ENCODE measurements at regions not wholly inside any gene's neighbourhood (a gene's known extent, or its start where the extent isn't known, plus 50 kb on each side); places are given as distances from the start of the nearest gene placed in this dataset.
"Not testable (repeated sequence)": the region's sequence is repeated elsewhere in the genome, so short reads cannot be mapped to it uniquely, and the experiment has no call there.

- H3K9ac ChIP-seq (ENCODE audit: low read length); H3K4me3 ChIP-seq (ENCODE audit: low read length); H3K27ac ChIP-seq (ENCODE audit: low read depth, low read length); H3K27me3 ChIP-seq (ENCODE audit: control insufficient read depth, insufficient read depth, low read length); H3K36me3 ChIP-seq (ENCODE audit: control insufficient read depth, insufficient read depth, low read length); H3K4me1 ChIP-seq (ENCODE audit: control insufficient read depth, insufficient read depth, low read length): not testable (repeated sequence)
Measured at GRCh38 chr22:23497889-23498288, 82.2 kb downstream of the IGLL1 start.

- H3K4me1 ChIP-seq (ENCODE audit: control insufficient read depth, insufficient read depth, low read length), result no peaks in the 10 kb centered on the region
- no peaks in the 10 kb centered on the region for H3K27me3 ChIP-seq (ENCODE audit: control insufficient read depth, insufficient read depth, low read length)
- no peak overlapping the region for H3K4me3 ChIP-seq (ENCODE audit: low read length)
- H3K9ac ChIP-seq (ENCODE audit: low read length), result no peak overlapping the region
- no peak overlapping the region for H3K27ac ChIP-seq (ENCODE audit: low read depth, low read length)
- no peaks in the 10 kb centered on the region for H3K36me3 ChIP-seq (ENCODE audit: control insufficient read depth, insufficient read depth, low read length)
Measured at GRCh38 chr22:23497016-23497885, 82.8 kb downstream of the IGLL1 start.

- no peaks in the 10 kb centered on the region for H3K36me3 ChIP-seq (ENCODE audit: control insufficient read depth, insufficient read depth, low read length)
- H3K27ac ChIP-seq (ENCODE audit: low read depth, low read length), result no peak overlapping the region
- H3K9ac ChIP-seq (ENCODE audit: low read length), result no peak overlapping the region
- H3K27me3 ChIP-seq (ENCODE audit: control insufficient read depth, insufficient read depth, low read length), result no peaks in the 10 kb centered on the region
- no peak overlapping the region for H3K4me3 ChIP-seq (ENCODE audit: low read length)
- no peaks in the 10 kb centered on the region for H3K4me1 ChIP-seq (ENCODE audit: control insufficient read depth, insufficient read depth, low read length)
Measured at GRCh38 chr22:23496445-23496833, 83.7 kb downstream of the IGLL1 start.

GRCh38 chr22:23495614-23496444 lies 84.3 kb downstream of the IGLL1 start:
- H3K36me3 ChIP-seq (ENCODE audit: control insufficient read depth, insufficient read depth, low read length), result no peaks in the 10 kb centered on the region
- no peaks in the 10 kb centered on the region for H3K27me3 ChIP-seq (ENCODE audit: control insufficient read depth, insufficient read depth, low read length)
- no peak overlapping the region for H3K27ac ChIP-seq (ENCODE audit: low read depth, low read length)
- no peak overlapping the region for H3K4me3 ChIP-seq (ENCODE audit: low read length)
- no peak overlapping the region for H3K9ac ChIP-seq (ENCODE audit: low read length)
- H3K4me1 ChIP-seq (ENCODE audit: control insufficient read depth, insufficient read depth, low read length), result no peaks in the 10 kb centered on the region

- no peaks in the 10 kb centered on the region for H3K4me1 ChIP-seq (ENCODE audit: control insufficient read depth, insufficient read depth, low read length)
- H3K27me3 ChIP-seq (ENCODE audit: control insufficient read depth, insufficient read depth, low read length), result no peaks in the 10 kb centered on the region
- H3K27ac ChIP-seq (ENCODE audit: low read depth, low read length), result no peak overlapping the region
- H3K4me3 ChIP-seq (ENCODE audit: low read length), result no peak overlapping the region
- H3K36me3 ChIP-seq (ENCODE audit: control insufficient read depth, insufficient read depth, low read length), result no peaks in the 10 kb centered on the region
- no peak overlapping the region for H3K9ac ChIP-seq (ENCODE audit: low read length)
Measured at GRCh38 chr22:23494930-23495266, 85.2 kb downstream of the IGLL1 start.

DNA sequence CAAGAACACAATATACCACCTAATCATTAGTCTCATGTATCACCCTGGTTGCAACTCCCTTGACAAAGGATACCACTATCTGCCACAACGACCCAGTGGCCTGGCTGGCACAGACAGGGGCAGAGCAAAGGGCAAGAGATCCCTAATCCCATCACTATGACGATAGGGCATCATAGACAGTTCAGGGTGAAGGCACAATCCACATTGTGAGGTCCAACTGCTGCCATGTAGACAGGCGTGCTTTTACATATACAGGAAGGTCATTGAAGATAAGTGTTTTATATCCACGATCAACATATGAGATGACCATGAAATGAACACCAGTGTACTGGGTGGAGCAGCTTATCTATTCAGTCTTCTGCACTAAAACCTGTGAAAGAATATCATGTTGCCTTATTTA lies 94.6 kb downstream of the IGLL1 start:
- H3K4me1 ChIP-seq (ENCODE audit: control insufficient read depth, insufficient read depth, low read length), result no peaks in the 10 kb centered on the region
- no peaks in the 10 kb centered on the region for H3K36me3 ChIP-seq (ENCODE audit: control insufficient read depth, insufficient read depth, low read length)
- H3K27me3 ChIP-seq (ENCODE audit: control insufficient read depth, insufficient read depth, low read length), result no peaks in the 10 kb centered on the region
- H3K4me3 ChIP-seq (ENCODE audit: low read length), result no peak overlapping the region
- H3K9ac ChIP-seq (ENCODE audit: low read length), result no peak overlapping the region
- no peak overlapping the region for H3K27ac ChIP-seq (ENCODE audit: low read depth, low read length)

GRCh38 chr22:23484651-23485050 lies 95.4 kb downstream of the IGLL1 start:
- Histone ChIP-seq H3K27ac (ENCODE audit: low read depth, low read length) (no peak overlapping the region), H3K9ac (ENCODE audit: low read length) (no peak overlapping the region), H3K4me3 (ENCODE audit: low read length) (no peak overlapping the region), H3K27me3 (ENCODE audit: control insufficient read depth, insufficient read depth, low read length) (no peaks in the 10 kb centered on the region), H3K4me1 (ENCODE audit: control insufficient read depth, insufficient read depth, low read length) (no peaks in the 10 kb centered on the region), H3K36me3 (ENCODE audit: control insufficient read depth, insufficient read depth, low read length) (no peaks in the 10 kb centered on the region)

DNA sequence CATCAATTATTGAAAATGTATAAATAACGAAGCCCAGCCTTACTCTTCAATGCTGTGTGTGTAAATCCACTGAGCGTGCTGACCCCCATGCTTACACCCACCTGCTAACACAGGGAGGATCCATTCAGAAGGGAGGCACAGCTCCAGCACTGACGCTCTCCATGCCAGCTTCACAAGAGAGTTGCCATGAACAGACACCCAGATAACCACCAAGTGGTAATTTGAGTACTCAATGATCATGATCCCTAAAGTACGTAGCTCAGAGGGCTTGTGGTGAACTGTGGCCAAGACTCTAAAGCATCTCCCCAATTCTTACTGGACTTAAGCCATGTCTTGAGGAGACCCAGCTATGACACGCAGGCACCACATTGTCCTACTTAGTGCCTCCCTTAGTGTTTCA lies 98.7 kb downstream of the IGLL1 start:
- H3K9ac ChIP-seq (ENCODE audit: low read length), result no peak overlapping the region
- H3K36me3 ChIP-seq (ENCODE audit: control insufficient read depth, insufficient read depth, low read length), result no peaks in the 10 kb centered on the region
- H3K27ac ChIP-seq (ENCODE audit: low read depth, low read length), result no peak overlapping the region
- no peak overlapping the region for H3K4me3 ChIP-seq (ENCODE audit: low read length)
- H3K27me3 ChIP-seq (ENCODE audit: control insufficient read depth, insufficient read depth, low read length), result no peaks in the 10 kb centered on the region
- H3K4me1 ChIP-seq (ENCODE audit: control insufficient read depth, insufficient read depth, low read length), result no peaks in the 10 kb centered on the region

- no peaks in the 10 kb centered on the region for H3K27me3 ChIP-seq (ENCODE audit: control insufficient read depth, insufficient read depth, low read length)
- H3K9ac ChIP-seq (ENCODE audit: low read length), result no peak overlapping the region
- H3K27ac ChIP-seq (ENCODE audit: low read depth, low read length), result no peak overlapping the region
- H3K4me3 ChIP-seq (ENCODE audit: low read length), result no peak overlapping the region
- H3K4me1 ChIP-seq (ENCODE audit: control insufficient read depth, insufficient read depth, low read length), result no peaks in the 10 kb centered on the region
- H3K36me3 ChIP-seq (ENCODE audit: control insufficient read depth, insufficient read depth, low read length), result no peaks in the 10 kb centered on the region
Measured at GRCh38 chr22:23478175-23478574, 101.9 kb downstream of the IGLL1 start.

DNA sequence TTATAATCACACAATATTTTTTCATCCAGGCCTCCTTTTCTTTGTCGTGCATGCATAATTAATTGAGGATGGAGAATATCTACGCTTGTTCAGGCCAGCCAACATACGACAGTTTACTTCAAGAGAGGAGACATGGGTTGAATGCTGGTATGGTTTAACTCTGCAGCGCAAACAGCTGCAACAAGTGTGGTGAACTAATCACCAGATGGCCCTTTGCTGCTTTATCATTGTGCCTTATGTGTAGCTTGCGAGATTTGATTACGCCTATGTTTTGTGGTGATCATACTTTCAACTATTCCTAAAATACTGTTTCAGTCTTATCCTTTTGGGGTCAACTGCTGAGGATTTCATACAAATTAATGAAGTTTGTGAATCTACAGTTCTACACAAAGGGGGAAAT lies 105.6 kb downstream of the IGLL1 start:
- H3K27me3 ChIP-seq (ENCODE audit: control insufficient read depth, insufficient read depth, low read length); H3K36me3 ChIP-seq (ENCODE audit: control insufficient read depth, insufficient read depth, low read length); H3K9ac ChIP-seq (ENCODE audit: low read length); H3K27ac ChIP-seq (ENCODE audit: low read depth, low read length); H3K4me1 ChIP-seq (ENCODE audit: control insufficient read depth, insufficient read depth, low read length); H3K4me3 ChIP-seq (ENCODE audit: low read length): not testable (repeated sequence)

GRCh38 chr22:23473901-23474300 lies 106.2 kb downstream of the IGLL1 start:
- H3K4me1 ChIP-seq (ENCODE audit: control insufficient read depth, insufficient read depth, low read length), result no peaks in the 10 kb centered on the region
- no peaks in the 10 kb centered on the region for H3K27me3 ChIP-seq (ENCODE audit: control insufficient read depth, insufficient read depth, low read length)
- no peak overlapping the region for H3K27ac ChIP-seq (ENCODE audit: low read depth, low read length)
- H3K9ac ChIP-seq (ENCODE audit: low read length), result no peak overlapping the region
- no peaks in the 10 kb centered on the region for H3K36me3 ChIP-seq (ENCODE audit: control insufficient read depth, insufficient read depth, low read length)
- H3K4me3 ChIP-seq (ENCODE audit: low read length), result no peak overlapping the region

DNA sequence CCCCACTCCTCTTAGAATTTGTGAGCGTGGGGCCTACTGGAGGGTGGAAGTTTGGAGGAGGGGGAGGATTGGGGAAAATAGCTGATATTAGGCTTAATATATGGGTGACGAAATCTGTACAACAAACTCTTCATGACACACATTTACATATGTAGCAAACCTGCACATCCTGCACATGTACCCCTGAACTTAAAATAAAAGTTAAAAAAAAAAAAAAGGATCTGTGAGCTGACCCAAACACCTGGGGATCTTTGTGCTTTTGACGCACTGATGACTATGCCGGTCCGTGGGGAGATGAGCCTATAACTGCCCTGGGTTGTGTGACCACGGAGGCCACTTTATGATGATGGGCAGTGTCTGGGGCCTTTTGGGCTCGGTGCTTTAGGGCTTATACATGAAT lies 107.7 kb downstream of the IGLL1 start:
- H3K27ac ChIP-seq (ENCODE audit: low read depth, low read length); H3K4me3 ChIP-seq (ENCODE audit: low read length); H3K4me1 ChIP-seq (ENCODE audit: control insufficient read depth, insufficient read depth, low read length); H3K9ac ChIP-seq (ENCODE audit: low read length); H3K27me3 ChIP-seq (ENCODE audit: control insufficient read depth, insufficient read depth, low read length); H3K36me3 ChIP-seq (ENCODE audit: control insufficient read depth, insufficient read depth, low read length): not testable (repeated sequence)

GRCh38 chr22:23471698-23472097 lies 108.4 kb downstream of the IGLL1 start:
- Histone ChIP-seq H3K4me1 (ENCODE audit: control insufficient read depth, insufficient read depth, low read length) (no peaks in the 10 kb centered on the region), H3K27ac (ENCODE audit: low read depth, low read length) (no peak overlapping the region), H3K4me3 (ENCODE audit: low read length) (no peak overlapping the region), H3K9ac (ENCODE audit: low read length) (no peak overlapping the region), H3K36me3 (ENCODE audit: control insufficient read depth, insufficient read depth, low read length) (no peaks in the 10 kb centered on the region), H3K27me3 (ENCODE audit: control insufficient read depth, insufficient read depth, low read length) (no peaks in the 10 kb centered on the region)
